Endothelial cell of umbilical vein (primary cell): ENCODE measurements at regions not wholly inside any gene's neighbourhood (a gene's known extent, or its start where the extent isn't known, plus 50 kb on each side); places are given as distances from the start of the nearest gene placed in this dataset.

ENCODE experiments used
- BruUV-seq: library from RNA; stranded (reverse); fragments of 400-500 nt; replicated peaks from 2 replicates; lab custom pipeline; 2021; lab: Mats Ljungman, UMichigan
- CTCF ChIA-PET: fragments of 300-600, 350-600 bp; sonication (Branson Sonifier 250); formaldehyde crosslinking; loops from one replicate; lab custom pipeline; 2021; ENCODE audit warnings: antibody characterized with exemption, inconsistent platforms; lab: Charles Lee
- POLR2A ChIA-PET: fragments of 300-600, 350-600 bp; sonication (Branson Sonifier 250); formaldehyde crosslinking; loops from one replicate; lab custom pipeline; 2021; ENCODE audit warnings: antibody characterized with exemption, inconsistent platforms; lab: Charles Lee
- DNase-seq: peaks from one replicate; pipeline ENCODE4 v3.0.0-alpha.2; 2011; ENCODE audit warnings: low read depth, low spot score
- FAIRE-seq: peaks from 2 replicates; lab custom pipeline; 2011; peaks lifted over from hg19 to GRCh38; lab: Jason Lieb, UNC
- H2AFZ ChIP-seq: 2 replicates; pipeline ENCODE4 v1.6.0; 2012; ENCODE audit warnings: low read depth, low read length, control low read depth, inconsistent platforms
- H3K27ac ChIP-seq: 2 replicates; pipeline ENCODE4 v1.5.1; 2011; ENCODE audit warnings: low read depth, mild to moderate bottlenecking, control low read depth, low read length, moderate library complexity; ENCODE audit not compliant: insufficient read depth
- H3K27me3 ChIP-seq, 2 experiments: 2 replicates each; pipeline versions ENCODE4 v1.6.0 to v1.6.1; 2011; ENCODE audit warnings: low read length in 2 of 2, mixed read lengths in 1 of 2; ENCODE audit not compliant: control insufficient read depth in 2 of 2, insufficient read depth in 2 of 2
- H3K36me3 ChIP-seq, 2 experiments: 2 replicates in 1 of 2; 3 replicates in 1 of 2; pipeline ENCODE4 v1.5.1; 2011; ENCODE audit warnings: low read length in 2 of 2, mild to moderate bottlenecking in 1 of 2, moderate library complexity in 1 of 2; ENCODE audit not compliant: control insufficient read depth in 2 of 2, insufficient read depth in 2 of 2; ENCODE audit errors: extremely low read depth in 1 of 2
- H3K4me1 ChIP-seq: 3 replicates; pipeline ENCODE4 v1.5.1; 2011; ENCODE audit warnings: mild to moderate bottlenecking, low read length; ENCODE audit not compliant: control insufficient read depth, insufficient read depth; ENCODE audit errors: extremely low read depth
- H3K4me2 ChIP-seq: 2 replicates; pipeline ENCODE4 v1.6.1; 2011; ENCODE audit warnings: low read length, control low read depth, mixed read lengths; ENCODE audit not compliant: insufficient read depth
- H3K4me3 ChIP-seq, 3 experiments: fragments of 200-600 bp in 1 of 3; sonication (generic), shearing (Covaris generic) in 1 of 3; replicated peaks in 1 of 3; 2 replicates each; pipeline ENCODE4 v1.5.1; 2011 to 2016; ENCODE audit warnings: control low read depth in 3 of 3, low read length in 3 of 3, mild to moderate bottlenecking in 2 of 3, inconsistent platforms in 1 of 3, low read depth in 1 of 3, moderate library complexity in 1 of 3; ENCODE audit not compliant: insufficient read depth in 1 of 3
- H3K79me2 ChIP-seq: 2 replicates; pipeline ENCODE4 v1.6.0; 2012; ENCODE audit warnings: low read length, inconsistent platforms; ENCODE audit not compliant: control insufficient read depth, insufficient read depth
- H3K9ac ChIP-seq: replicated peaks from 2 replicates; pipeline ENCODE3; 2011; ENCODE audit warnings: low read length, control low read depth; ENCODE audit not compliant: insufficient read depth; ENCODE audit errors: extremely low read depth
- H3K9me1 ChIP-seq: replicated peaks from 3 replicates; pipeline ENCODE4 v1.6.0; 2011; ENCODE audit warnings: mild to moderate bottlenecking, low read length; ENCODE audit not compliant: control insufficient read depth, insufficient read depth; ENCODE audit errors: extremely low read depth
- H3K9me3 ChIP-seq: replicated peaks from 2 replicates; pipeline ENCODE4 v1.5.1; 2012; ENCODE audit warnings: low read length, inconsistent platforms; ENCODE audit not compliant: control insufficient read depth, insufficient read depth
- H4K20me1 ChIP-seq: replicated peaks from 2 replicates; pipeline ENCODE3; 2011; ENCODE audit warnings: mild to moderate bottlenecking, low read length; ENCODE audit not compliant: control insufficient read depth, insufficient read depth; ENCODE audit errors: extremely low read depth
- EZH2 ChIP-seq: IDR thresholded peaks from 2 replicates; pipeline ENCODE4 v1.6.1; 2012; ENCODE audit warnings: borderline replicate concordance, low read depth, mild to moderate bottlenecking, moderate library complexity, low read length, inconsistent platforms; ENCODE audit not compliant: severe bottlenecking
- FOS ChIP-seq: IDR thresholded peaks from 2 replicates; pipeline ENCODE4 v1.6.1; 2011; ENCODE audit warnings: mild to moderate bottlenecking, low read length, moderate library complexity, borderline replicate concordance; ENCODE audit not compliant: insufficient read depth
- GATA2 ChIP-seq: IDR thresholded peaks from 2 replicates; pipeline ENCODE4 v1.7.0; 2011; ENCODE audit warnings: low read depth, mild to moderate bottlenecking, moderate library complexity, mixed read lengths, low read length; ENCODE audit not compliant: insufficient read length, insufficient read depth
- JUN ChIP-seq: IDR thresholded peaks from 2 replicates; pipeline ENCODE4 v1.6.1; 2011; ENCODE audit warnings: borderline replicate concordance, low read depth; ENCODE audit not compliant: insufficient read length, insufficient read depth
- MYC ChIP-seq: IDR thresholded peaks from one replicate; pipeline ENCODE4 v1.6.1; 2011; ENCODE audit warnings: mild to moderate bottlenecking, low read depth, low read length
- POLR2A ChIP-seq: IDR thresholded peaks from 2 replicates; pipeline ENCODE4 v1.6.1; 2012; ENCODE audit warnings: low read depth, mild to moderate bottlenecking, control low read depth, low read length
- POLR2AphosphoS5 ChIP-seq: IDR thresholded peaks from 2 replicates; pipeline ENCODE4 v1.6.1; 2012; ENCODE audit warnings: low read depth, mild to moderate bottlenecking, control low read depth, low read length, moderate library complexity; ENCODE audit not compliant: insufficient read depth
- dilution Hi-C: fragments of 300-500 bp; cut with MboI; formaldehyde crosslinking; loops from one replicate; pipeline ENCODE4 v1.15.0; 2019; ENCODE audit warnings: low sequenced_read_pairs; ENCODE audit not compliant: extremely low pct_ligation_motif_present
- intact Hi-C: fragments of 100-400 bp; cut with micrococcal nuclease; formaldehyde crosslinking; loops from one replicate; pipeline ENCODE4 v1.10.0; 2022
- TF ChIP-seq, protein P1 (sequence below): IDR thresholded peaks from 2 replicates; pipeline ENCODE4 v1.6.1; 2011; ENCODE audit not compliant: insufficient read depth, insufficient read length
- TF ChIP-seq, protein P2 (sequence below), 2 donors: IDR thresholded peaks; 1 replicate in 1 of 2; 2 replicates in 1 of 2; pipeline ENCODE4 v1.5.1; 2011; ENCODE audit warnings: low read length in 2 of 2, mild to moderate bottlenecking in 2 of 2, moderate library complexity in 2 of 2, control low read depth in 1 of 2, inconsistent platforms in 1 of 2, low read depth in 1 of 2; ENCODE audit not compliant: insufficient read depth in 1 of 2; ENCODE audit errors: extremely low read depth in 1 of 2

DNA sequence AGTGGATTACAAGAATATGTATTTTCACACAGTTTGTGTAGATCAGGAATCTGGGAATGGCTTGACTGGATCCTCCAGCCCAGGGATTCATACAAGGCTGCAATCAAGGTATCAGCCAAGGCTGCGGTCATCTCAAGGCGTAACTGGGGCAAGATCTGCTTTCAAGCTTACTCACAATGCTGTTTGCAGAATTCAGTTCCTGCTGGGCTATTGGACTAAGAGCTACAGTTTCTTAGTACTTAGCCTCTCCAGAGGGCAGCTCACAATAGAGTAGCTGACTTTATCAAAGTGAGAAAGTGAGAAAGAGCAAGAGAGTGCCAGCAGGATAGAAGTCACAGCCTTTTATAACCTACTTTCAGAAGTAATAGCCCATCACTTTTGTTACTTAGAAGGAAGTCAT lies 211.0 kb downstream of the MAP2K6 start:
- intact Hi-C loops: no loop called here
- Histone ChIP-seq H3K4me3 (no peak overlapping the region), H3K9me1 (no peaks in the 10 kb centered on the region), H3K4me1 (no peaks in the 10 kb centered on the region), H3K27me3 (no peaks in the 10 kb centered on the region), H3K4me2 (no peak overlapping the region), H2AFZ (no peak overlapping the region), H3K79me2 (no peaks in the 10 kb centered on the region), H3K9ac (no peak overlapping the region), H3K9me3 (no peaks in the 10 kb centered on the region), H4K20me1 (no peaks in the 10 kb centered on the region), H3K27ac (no peak overlapping the region), H3K36me3 (no peaks in the 10 kb centered on the region)
- DNase-seq: no peak
- TF ChIP-seq JUN (no peak), POLR2AphosphoS5 (no peak), EZH2 (no peak), POLR2A (no peak), FOS (no peak), MYC (no peak), GATA2 (no peak)
- TF ChIP-seq, protein P1, sequence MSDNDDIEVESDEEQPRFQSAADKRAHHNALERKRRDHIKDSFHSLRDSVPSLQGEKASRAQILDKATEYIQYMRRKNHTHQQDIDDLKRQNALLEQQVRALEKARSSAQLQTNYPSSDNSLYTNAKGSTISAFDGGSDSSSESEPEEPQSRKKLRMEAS: no peak
- TF ChIP-seq, protein P2, sequence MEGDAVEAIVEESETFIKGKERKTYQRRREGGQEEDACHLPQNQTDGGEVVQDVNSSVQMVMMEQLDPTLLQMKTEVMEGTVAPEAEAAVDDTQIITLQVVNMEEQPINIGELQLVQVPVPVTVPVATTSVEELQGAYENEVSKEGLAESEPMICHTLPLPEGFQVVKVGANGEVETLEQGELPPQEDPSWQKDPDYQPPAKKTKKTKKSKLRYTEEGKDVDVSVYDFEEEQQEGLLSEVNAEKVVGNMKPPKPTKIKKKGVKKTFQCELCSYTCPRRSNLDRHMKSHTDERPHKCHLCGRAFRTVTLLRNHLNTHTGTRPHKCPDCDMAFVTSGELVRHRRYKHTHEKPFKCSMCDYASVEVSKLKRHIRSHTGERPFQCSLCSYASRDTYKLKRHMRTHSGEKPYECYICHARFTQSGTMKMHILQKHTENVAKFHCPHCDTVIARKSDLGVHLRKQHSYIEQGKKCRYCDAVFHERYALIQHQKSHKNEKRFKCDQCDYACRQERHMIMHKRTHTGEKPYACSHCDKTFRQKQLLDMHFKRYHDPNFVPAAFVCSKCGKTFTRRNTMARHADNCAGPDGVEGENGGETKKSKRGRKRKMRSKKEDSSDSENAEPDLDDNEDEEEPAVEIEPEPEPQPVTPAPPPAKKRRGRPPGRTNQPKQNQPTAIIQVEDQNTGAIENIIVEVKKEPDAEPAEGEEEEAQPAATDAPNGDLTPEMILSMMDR (IDR thresholded peaks at IDR 0.05; ENCODE audit: extremely low read depth in 1 of 2, insufficient read depth in 1 of 2, low read depth in 1 of 2, low read length in 2 of 2): no peak
- dilution Hi-C loops: no loop called here
- no peak for FAIRE-seq
- ChIA-PET CTCF (no interaction called here), POLR2A (no interaction called here)
- BruUV-seq: no TSS peak
